Endodermal cell (in vitro differentiated cells): ENCODE measurements at regions not wholly inside any gene's neighbourhood (a gene's known extent, or its start where the extent isn't known, plus 50 kb on each side); places are given as distances from the start of the nearest gene placed in this dataset.

Source experiments
- DNase-seq: peaks from one replicate; pipeline ENCODE4 v3.0.0-alpha.2; 2017
- H3K27ac ChIP-seq: 2 replicates; pipeline ENCODE4 v1.5.1; 2013; ENCODE audit warnings: mild to moderate bottlenecking, low read depth, low read length, moderate library complexity
- H3K27me3 ChIP-seq: 2 replicates; pipeline ENCODE4 v1.6.1; 2013; ENCODE audit warnings: mild to moderate bottlenecking, low read length, moderate library complexity; ENCODE audit not compliant: insufficient read depth, control insufficient read depth, poor library complexity, severe bottlenecking
- H3K36me3 ChIP-seq: 2 replicates; pipeline ENCODE4 v1.7.0; 2013; ENCODE audit warnings: mild to moderate bottlenecking, low read length, moderate library complexity; ENCODE audit not compliant: control insufficient read depth, insufficient read depth
- H3K4me1 ChIP-seq: one replicate; pipeline ENCODE4 v1.7.0; 2013; ENCODE audit warnings: low read length; ENCODE audit not compliant: control insufficient read depth, insufficient read depth
- H3K4me3 ChIP-seq: 2 replicates; pipeline ENCODE4 v1.5.1; 2013; ENCODE audit warnings: mild to moderate bottlenecking, low read length, moderate library complexity
- H3K9ac ChIP-seq: 2 replicates; pipeline ENCODE4 v1.6.1; 2013; ENCODE audit warnings: mild to moderate bottlenecking, low read length, moderate library complexity; ENCODE audit not compliant: poor library complexity, severe bottlenecking; ENCODE audit errors: extremely low read depth
- H3K9me3 ChIP-seq: 2 replicates; pipeline ENCODE4 v1.6.1; 2013; ENCODE audit warnings: mild to moderate bottlenecking, low read length, moderate library complexity; ENCODE audit not compliant: control insufficient read depth
- H3K27ac Mint-ChIP-seq: 2 replicates; pipeline ENCODE4 v1.8.0; 2020; ENCODE audit warnings: mixed read lengths
- H3K27me3 Mint-ChIP-seq: 2 replicates; pipeline ENCODE4 v1.8.0; 2021; ENCODE audit warnings: mild to moderate bottlenecking, mixed read lengths; ENCODE audit not compliant: insufficient read depth
- H3K36me3 Mint-ChIP-seq: 2 replicates; pipeline ENCODE4 v1.8.0; 2020; ENCODE audit warnings: low read depth, mixed read lengths
- H3K4me1 Mint-ChIP-seq: 2 replicates; pipeline ENCODE4 v1.8.0; 2020; ENCODE audit warnings: mixed read lengths
- H3K4me3 Mint-ChIP-seq: 2 replicates; pipeline ENCODE4 v1.8.0; 2020; ENCODE audit warnings: mild to moderate bottlenecking, moderate library complexity, mixed read lengths
- H3K9me3 Mint-ChIP-seq: 2 replicates; pipeline ENCODE4 v1.8.0; 2020; ENCODE audit warnings: mild to moderate bottlenecking, mixed read lengths
- CTCF ChIP-seq: fragments of 200-600 bp; sonication (generic); conservative IDR thresholded peaks from 2 replicates; pipeline ENCODE4 v1.5.0; 2021; ENCODE audit warnings: antibody characterized with exemption, mild to moderate bottlenecking
- WGBS, 2 experiments: methylation state at CpG; one replicate each; pipeline versions ENCODE4 v1.1.5 to v1.1.7; 2013; ENCODE audit warnings: missing lambda C conversion rate in 2 of 2, mixed read lengths in 1 of 2; ENCODE audit not compliant: insufficient coverage in 1 of 2, insufficient read length in 1 of 2; 5-methylcytosine and 5-hydroxymethylcytosine counted together

DNA sequence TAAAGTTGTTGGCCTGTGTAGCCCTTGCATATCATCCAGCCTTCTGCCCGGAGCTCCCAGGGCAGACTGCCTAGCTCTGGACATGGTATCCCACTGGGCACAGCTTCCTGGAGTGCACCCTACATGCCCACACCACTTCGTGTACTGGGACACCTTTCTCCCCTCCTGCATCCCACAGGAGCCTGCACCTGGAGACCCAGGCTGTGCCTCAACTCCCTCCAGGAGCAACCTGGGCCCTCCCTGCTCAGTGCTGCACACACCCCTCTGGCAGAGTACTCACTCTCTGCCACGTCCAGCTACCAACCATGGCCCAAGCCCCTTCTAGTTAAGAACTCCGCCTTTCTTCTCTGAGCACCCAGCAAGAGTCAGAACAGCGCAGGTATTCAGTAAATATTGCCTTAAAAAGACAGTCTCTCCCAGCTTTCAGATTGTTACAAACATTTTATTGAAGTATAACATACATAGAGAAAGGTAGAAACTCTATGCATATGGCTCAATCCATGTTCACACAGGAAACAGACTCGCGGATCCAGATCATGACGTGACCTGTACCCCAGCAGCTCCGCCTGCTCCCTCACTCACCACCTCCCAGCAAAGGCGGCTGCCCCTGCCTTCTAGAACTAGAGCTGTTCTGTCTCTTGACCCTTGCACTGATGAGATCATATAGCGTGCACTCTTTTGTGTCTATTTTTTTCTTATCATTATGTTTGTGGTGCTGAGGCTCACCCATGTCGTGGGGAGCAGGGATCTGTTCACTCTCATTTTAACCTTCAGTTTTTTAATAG is 98.4 kb upstream of the MYCN start:
- no peak overlapping the region for H3K27ac Mint-ChIP-seq
- DNase-seq, result no peak
- 88 to 92% methylated on average over 6 to 12 of the region's 12 CpGs for WGBS, 2 experiments
- no peaks in the 10 kb centered on the region for H3K27me3 Mint-ChIP-seq
- no peaks in the 10 kb centered on the region for H3K4me1 ChIP-seq
- no peak for TF ChIP-seq CTCF
- H3K9me3 Mint-ChIP-seq, result no peaks in the 10 kb centered on the region
- H3K9ac ChIP-seq, result no peak overlapping the region
- H3K4me1 Mint-ChIP-seq, result no peaks in the 10 kb centered on the region
- no peaks in the 10 kb centered on the region for H3K27me3 ChIP-seq
- no peak overlapping the region for H3K4me3 ChIP-seq
- H3K36me3 ChIP-seq, result no peaks in the 10 kb centered on the region
- no peaks in the 10 kb centered on the region for H3K9me3 ChIP-seq
- H3K4me3 Mint-ChIP-seq, result no peak overlapping the region
- no peaks in the 10 kb centered on the region for H3K36me3 Mint-ChIP-seq
- H3K27ac ChIP-seq, result no peak overlapping the region

- no peaks in the 10 kb centered on the region for H3K9me3 ChIP-seq
- no peak for DNase-seq
These were observed 97.3 kb upstream of the MYCN start for GRCh38 chr2:15842758-15843666.

More at GRCh38 chr2:15842758-15843666, 97.3 kb upstream of the MYCN start:
- no peaks in the 10 kb centered on the region for H3K9me3 Mint-ChIP-seq
- H3K4me1 ChIP-seq, result no peaks in the 10 kb centered on the region
- no peak overlapping the region for H3K9ac ChIP-seq
- no peaks in the 10 kb centered on the region for H3K4me1 Mint-ChIP-seq
- H3K27ac ChIP-seq, result no peak overlapping the region
- no peaks in the 10 kb centered on the region for H3K27me3 ChIP-seq
- no peaks in the 10 kb centered on the region for H3K36me3 ChIP-seq
- H3K36me3 Mint-ChIP-seq, result no peaks in the 10 kb centered on the region
- no peak overlapping the region for H3K4me3 ChIP-seq
- TF ChIP-seq CTCF, result no peak
- 87 to 89% methylated on average over 22 to 34 of the region's 34 CpGs for WGBS, 2 experiments
- no peak overlapping the region for H3K4me3 Mint-ChIP-seq
- H3K27me3 Mint-ChIP-seq, result no peaks in the 10 kb centered on the region
- H3K27ac Mint-ChIP-seq, result no peak overlapping the region
